Chondrocyte (in vitro differentiated cells): ENCODE measurements at regions not wholly inside any gene's neighbourhood (a gene's known extent, or its start where the extent isn't known, plus 50 kb on each side); places are given as distances from the start of the nearest gene placed in this dataset.

Source experiments
- DNase-seq: peaks from one replicate; pipeline ENCODE4 v3.0.0; 2021; ENCODE audit warnings: mixed read lengths, low spot score
- H3K27ac Mint-ChIP-seq: one replicate; pipeline ENCODE4 v1.8.0; 2021; ENCODE audit warnings: mild to moderate bottlenecking, moderate library complexity, mixed read lengths; ENCODE audit not compliant: unreplicated experiment
- H3K27me3 Mint-ChIP-seq: 2 replicates; pipeline ENCODE4 v1.8.0; 2021; ENCODE audit warnings: low read depth, mixed read lengths
- H3K36me3 Mint-ChIP-seq: 2 replicates; pipeline ENCODE4 v1.8.0; 2021; ENCODE audit warnings: low read depth, mixed read lengths
- H3K4me1 Mint-ChIP-seq: 2 replicates; pipeline ENCODE4 v1.8.0; 2021; ENCODE audit warnings: low read depth, mild to moderate bottlenecking, mixed read lengths
- H3K4me3 Mint-ChIP-seq: one replicate; pipeline ENCODE4 v1.8.0; 2021; ENCODE audit warnings: mild to moderate bottlenecking, moderate library complexity, mixed read lengths; ENCODE audit not compliant: unreplicated experiment
- H3K9me3 Mint-ChIP-seq: 2 replicates; pipeline ENCODE4 v1.8.0; 2021; ENCODE audit warnings: low read depth, mixed read lengths
- TF ChIP-seq, protein P1 (sequence below): fragments of 200-600 bp; sonication (generic); IDR thresholded peaks from 2 replicates; pipeline ENCODE4 v1.5.0; 2021; ENCODE audit warnings: antibody characterized with exemption, mild to moderate bottlenecking, moderate library complexity

DNA sequence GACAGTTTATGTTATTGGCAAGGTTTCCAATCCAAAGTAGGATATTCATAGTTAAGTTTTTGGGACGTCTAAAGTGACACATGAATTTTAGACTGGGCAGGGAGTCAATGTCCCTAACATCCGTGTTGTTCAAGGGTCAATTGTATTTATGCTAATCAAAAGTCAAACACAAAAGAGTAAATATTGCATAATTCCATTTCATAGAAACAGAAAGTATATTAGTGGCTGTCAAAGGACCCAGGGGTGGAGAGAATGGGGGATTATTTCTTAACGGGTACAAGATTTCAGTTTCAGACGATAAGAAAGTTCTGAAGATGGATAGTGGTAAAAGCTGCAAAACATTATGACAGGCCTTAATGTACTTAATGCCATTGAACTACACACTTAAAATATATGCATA, 971.8 kb upstream of the AGA start:
- Mint-ChIP-seq H3K4me1 (no peaks in the 10 kb centered on the region), H3K27ac (no peak overlapping the region), H3K27me3 (no peaks in the 10 kb centered on the region), H3K9me3 (no peaks in the 10 kb centered on the region), H3K4me3 (no peak overlapping the region), H3K36me3 (no peaks in the 10 kb centered on the region)
- TF ChIP-seq, protein P1, sequence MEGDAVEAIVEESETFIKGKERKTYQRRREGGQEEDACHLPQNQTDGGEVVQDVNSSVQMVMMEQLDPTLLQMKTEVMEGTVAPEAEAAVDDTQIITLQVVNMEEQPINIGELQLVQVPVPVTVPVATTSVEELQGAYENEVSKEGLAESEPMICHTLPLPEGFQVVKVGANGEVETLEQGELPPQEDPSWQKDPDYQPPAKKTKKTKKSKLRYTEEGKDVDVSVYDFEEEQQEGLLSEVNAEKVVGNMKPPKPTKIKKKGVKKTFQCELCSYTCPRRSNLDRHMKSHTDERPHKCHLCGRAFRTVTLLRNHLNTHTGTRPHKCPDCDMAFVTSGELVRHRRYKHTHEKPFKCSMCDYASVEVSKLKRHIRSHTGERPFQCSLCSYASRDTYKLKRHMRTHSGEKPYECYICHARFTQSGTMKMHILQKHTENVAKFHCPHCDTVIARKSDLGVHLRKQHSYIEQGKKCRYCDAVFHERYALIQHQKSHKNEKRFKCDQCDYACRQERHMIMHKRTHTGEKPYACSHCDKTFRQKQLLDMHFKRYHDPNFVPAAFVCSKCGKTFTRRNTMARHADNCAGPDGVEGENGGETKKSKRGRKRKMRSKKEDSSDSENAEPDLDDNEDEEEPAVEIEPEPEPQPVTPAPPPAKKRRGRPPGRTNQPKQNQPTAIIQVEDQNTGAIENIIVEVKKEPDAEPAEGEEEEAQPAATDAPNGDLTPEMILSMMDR = no peak
- no peak for DNase-seq

GRCh38 chr4:178414881-178415446, 972.7 kb upstream of the AGA start:
- no peaks in the 10 kb centered on the region for H3K36me3 Mint-ChIP-seq
- TF ChIP-seq, protein P1 = no peak

DNA sequence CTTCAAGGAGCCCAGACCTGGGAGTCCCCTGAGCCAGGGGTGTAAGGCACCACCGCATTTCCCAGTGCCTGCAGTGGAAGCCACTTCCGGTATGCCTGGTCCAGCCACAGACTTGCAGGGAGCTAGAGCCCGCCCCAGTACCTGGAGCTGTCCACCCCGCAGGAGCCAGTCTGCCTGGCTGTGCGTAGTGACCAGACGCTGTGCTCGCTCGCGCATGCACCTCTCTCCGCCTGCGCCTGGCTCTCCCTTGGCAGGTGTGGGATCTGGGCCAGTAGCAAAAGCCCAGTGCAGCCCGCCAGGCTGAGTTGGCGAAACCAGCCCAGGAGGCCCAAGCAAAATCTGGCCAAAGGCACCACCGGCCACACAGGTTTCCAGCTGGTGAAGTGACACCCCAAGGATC, 973.7 kb upstream of the AGA start:
- Mint-ChIP-seq H3K9me3 (no peaks in the 10 kb centered on the region), H3K36me3 (no peaks in the 10 kb centered on the region), H3K4me1 (no peaks in the 10 kb centered on the region), H3K27me3 (peaks cover 3% of the 10 kb centered on the region), H3K4me3 (no peak overlapping the region), H3K27ac (no peak overlapping the region)
- peak; percentile 90 for DNase-seq
- TF ChIP-seq, protein P1 = no peak

More at GRCh38 chr4:178414881-178415446, 972.7 kb upstream of the AGA start:
- Mint-ChIP-seq H3K9me3 (no peaks in the 10 kb centered on the region), H3K4me3 (no peak overlapping the region), H3K4me1 (no peaks in the 10 kb centered on the region), H3K27ac (no peak overlapping the region), H3K27me3 (peaks cover 3% of the 10 kb centered on the region)
- DNase-seq = no peak

GRCh38 chr4:178423366-178423765, 981.1 kb upstream of the AGA start:
- Mint-ChIP-seq H3K36me3 (no peaks in the 10 kb centered on the region), H3K9me3 (no peaks in the 10 kb centered on the region), H3K4me3 (no peak overlapping the region), H3K4me1 (no peaks in the 10 kb centered on the region), H3K27ac (no peak overlapping the region), H3K27me3 (peaks cover 3% of the 10 kb centered on the region)
- no peak for DNase-seq
- TF ChIP-seq, protein P1 = no peak

GRCh38 chr4:178426871-178427270, 984.6 kb upstream of the AGA start:
- no peak overlapping the region for H3K27ac Mint-ChIP-seq
- H3K4me1 Mint-ChIP-seq = no peaks in the 10 kb centered on the region
- no peaks in the 10 kb centered on the region for H3K9me3 Mint-ChIP-seq
- no peak for DNase-seq
- no peak overlapping the region for H3K4me3 Mint-ChIP-seq
- TF ChIP-seq, protein P1 = no peak
- H3K36me3 Mint-ChIP-seq = no peaks in the 10 kb centered on the region
- H3K27me3 Mint-ChIP-seq = no peaks in the 10 kb centered on the region
